T-helper 17 cell (primary cell): ENCODE measurements at regions not wholly inside any gene's neighbourhood (a gene's known extent, or its start where the extent isn't known, plus 50 kb on each side); places are given as distances from the start of the nearest gene placed in this dataset.
"Not testable (repeated sequence)": the region's sequence is repeated elsewhere in the genome, so short reads cannot be mapped to it uniquely, and the experiment has no call there.

Experiments
- ATAC-seq: fragments of 150-1000 bp; cut with Tn5 transposase; 2 replicates; pipeline ENCODE4 v1.10.0; 2021; ENCODE audit warnings: mild to moderate bottlenecking, moderate library complexity
- DNase-seq, 3 donors: peaks; one replicate each; pipeline versions ENCODE4 v3.0.0 to v3.0.0-alpha.2; 2020 to 2021
- H3K9me3 ChIP-seq: one replicate; pipeline ENCODE4 v1.7.0; 2013; ENCODE audit warnings: low read length, mild to moderate bottlenecking; ENCODE audit not compliant: control insufficient read depth, poor library complexity, severe bottlenecking
- H3K27ac Mint-ChIP-seq: one replicate; pipeline ENCODE4 v1.8.0; 2022; ENCODE audit warnings: mild to moderate bottlenecking, moderate library complexity, mixed read lengths
- H3K27me3 Mint-ChIP-seq: one replicate; pipeline ENCODE4 v1.8.0; 2022; ENCODE audit warnings: mixed read lengths
- H3K36me3 Mint-ChIP-seq: one replicate; pipeline ENCODE4 v1.8.0; 2022; ENCODE audit warnings: low read depth, mixed read lengths
- H3K4me1 Mint-ChIP-seq: one replicate; pipeline ENCODE4 v1.8.0; 2022; ENCODE audit warnings: mild to moderate bottlenecking, mixed read lengths
- H3K4me3 Mint-ChIP-seq: one replicate; pipeline ENCODE4 v1.8.0; 2022; ENCODE audit warnings: mild to moderate bottlenecking, moderate library complexity, mixed read lengths

- DNase-seq (no peak), ATAC-seq (no peak)
- Mint-ChIP-seq H3K27me3 (peaks cover 59% of the 10 kb centered on the region), H3K27ac (no peak overlapping the region), H3K4me1 (peaks cover 10% of the 10 kb centered on the region), H3K36me3 (peaks cover 2% of the 10 kb centered on the region), H3K4me3 (no peak overlapping the region)
- no peaks in the 10 kb centered on the region for H3K9me3 ChIP-seq
These were observed 582.1 kb downstream of the ZEB2 start for GRCh38 chr2:143937723-143938350.

- no peaks in the 10 kb centered on the region for H3K9me3 ChIP-seq
- Mint-ChIP-seq H3K27me3 (peaks cover 61% of the 10 kb centered on the region), H3K27ac (no peak overlapping the region), H3K4me3 (peak overlapping the region; percentile 69), H3K4me1 (peaks cover 10% of the 10 kb centered on the region), H3K36me3 (peaks cover 2% of the 10 kb centered on the region)
- DNase-seq: no peak
- ATAC-seq: peak; percentile 18
These were observed 582.8 kb downstream of the ZEB2 start for GRCh38 chr2:143936848-143937722.

GRCh38 chr2:143936538-143936847, 583.4 kb downstream of the ZEB2 start:
- Mint-ChIP-seq H3K27me3 (peaks cover 67% of the 10 kb centered on the region), H3K4me3 (peak overlapping the region; percentile 69), H3K4me1 (peaks cover 10% of the 10 kb centered on the region), H3K36me3 (peaks cover 2% of the 10 kb centered on the region), H3K27ac (no peak overlapping the region)
- no peak for DNase-seq
- no peaks in the 10 kb centered on the region for H3K9me3 ChIP-seq
- no peak for ATAC-seq

- no peak for DNase-seq
- Mint-ChIP-seq H3K27me3 (peaks cover 68% of the 10 kb centered on the region), H3K36me3 (peaks cover 2% of the 10 kb centered on the region), H3K27ac (no peak overlapping the region), H3K4me3 (no peak overlapping the region), H3K4me1 (peaks cover 10% of the 10 kb centered on the region)
- ATAC-seq: no peak
- H3K9me3 ChIP-seq: no peaks in the 10 kb centered on the region
These were observed 584.5 kb downstream of the ZEB2 start for GRCh38 chr2:143935482-143935752.

- Mint-ChIP-seq H3K4me1 (peaks cover 10% of the 10 kb centered on the region), H3K36me3 (peaks cover 2% of the 10 kb centered on the region), H3K27ac (no peak overlapping the region), H3K27me3 (peaks cover 66% of the 10 kb centered on the region), H3K4me3 (no peak overlapping the region)
- ATAC-seq: no peak
- DNase-seq: no peak
- H3K9me3 ChIP-seq: no peaks in the 10 kb centered on the region
These were observed 585.1 kb downstream of the ZEB2 start for GRCh38 chr2:143934626-143935481.

- peaks cover 61% of the 10 kb centered on the region for H3K27me3 Mint-ChIP-seq
- no peak overlapping the region for H3K27ac Mint-ChIP-seq
- ATAC-seq (no peak), DNase-seq (no peak)
- no peaks in the 10 kb centered on the region for H3K9me3 ChIP-seq
- peaks cover 6% of the 10 kb centered on the region for H3K4me1 Mint-ChIP-seq
- no peaks in the 10 kb centered on the region for H3K36me3 Mint-ChIP-seq
- no peak overlapping the region for H3K4me3 Mint-ChIP-seq
These were observed 585.9 kb downstream of the ZEB2 start for GRCh38 chr2:143933946-143934569.

GRCh38 chr2:143930891-143931290, 589.0 kb downstream of the ZEB2 start:
- H3K4me1 Mint-ChIP-seq: no peaks in the 10 kb centered on the region
- no peak overlapping the region for H3K4me3 Mint-ChIP-seq
- no peaks in the 10 kb centered on the region for H3K36me3 Mint-ChIP-seq
- H3K9me3 ChIP-seq: no peaks in the 10 kb centered on the region
- no peak for ATAC-seq
- no peak overlapping the region for H3K27ac Mint-ChIP-seq
- peaks cover 65% of the 10 kb centered on the region for H3K27me3 Mint-ChIP-seq
- no peak for DNase-seq

GRCh38 chr2:143928613-143929012, 591.3 kb downstream of the ZEB2 start:
- Mint-ChIP-seq H3K36me3 (peaks cover 2% of the 10 kb centered on the region), H3K27me3 (peaks cover 58% of the 10 kb centered on the region), H3K4me1 (no peaks in the 10 kb centered on the region), H3K4me3 (no peak overlapping the region), H3K27ac (no peak overlapping the region)
- ATAC-seq (no peak), DNase-seq (no peak)
- no peaks in the 10 kb centered on the region for H3K9me3 ChIP-seq

- Mint-ChIP-seq H3K4me3 (no peak overlapping the region), H3K4me1 (no peaks in the 10 kb centered on the region), H3K27ac (no peak overlapping the region), H3K36me3 (peaks cover 2% of the 10 kb centered on the region), H3K27me3 (peaks cover 54% of the 10 kb centered on the region)
- DNase-seq: no peak
- ATAC-seq: no peak
- H3K9me3 ChIP-seq: no peaks in the 10 kb centered on the region
These were observed 591.7 kb downstream of the ZEB2 start for GRCh38 chr2:143928184-143928583.

GRCh38 chr2:143926736-143927135, 593.2 kb downstream of the ZEB2 start:
- no peak overlapping the region for H3K27ac Mint-ChIP-seq
- no peaks in the 10 kb centered on the region for H3K4me1 Mint-ChIP-seq
- peaks cover 46% of the 10 kb centered on the region for H3K27me3 Mint-ChIP-seq

GRCh38 chr2:143922261-143922830, 597.6 kb downstream of the ZEB2 start:
- ATAC-seq, DNase-seq, H3K4me3 Mint-ChIP-seq, H3K9me3 ChIP-seq, H3K27ac Mint-ChIP-seq, H3K4me1 Mint-ChIP-seq, H3K36me3 Mint-ChIP-seq: not testable (repeated sequence)
- H3K27me3 Mint-ChIP-seq: peaks cover 17% of the 10 kb centered on the region

More at GRCh38 chr2:143926736-143927135, 593.2 kb downstream of the ZEB2 start:
- no peaks in the 10 kb centered on the region for H3K9me3 ChIP-seq
- Mint-ChIP-seq H3K4me3 (no peak overlapping the region), H3K36me3 (peaks cover 2% of the 10 kb centered on the region)
- DNase-seq (no peak), ATAC-seq (no peak)

GRCh38 chr2:143918465-143918989, 601.4 kb downstream of the ZEB2 start:
- peaks cover 4% of the 10 kb centered on the region for H3K9me3 ChIP-seq
- DNase-seq (no peak), ATAC-seq (no peak)
- H3K27me3 Mint-ChIP-seq: no peaks in the 10 kb centered on the region
- no peak overlapping the region for H3K27ac Mint-ChIP-seq
- H3K4me1 Mint-ChIP-seq: no peaks in the 10 kb centered on the region
- H3K4me3 Mint-ChIP-seq: no peak overlapping the region
- H3K36me3 Mint-ChIP-seq: peaks cover 2% of the 10 kb centered on the region
